ENCODE measurements at regions not wholly inside any gene's neighbourhood (a gene's known extent, or its start where the extent isn't known, plus 50 kb on each side); places are given as distances from the start of the nearest gene placed in this dataset.
A peak's percentile ranks its signal among the peaks of the same experiment; 100 is the strongest.

- ATAC-seq (no peak), DNase-seq (no peak)
- H3K27me3 Mint-ChIP-seq, result peaks cover 22 to 60% (median 46%) of the 10 kb centered on the region in 5 donors
- H3K36me3 Mint-ChIP-seq, result peaks cover 0 to 9% (median 2%) of the 10 kb centered on the region in 3 donors
- H3K4me3 Mint-ChIP-seq, result no peak overlapping the region
- no peak overlapping the region for H3K27ac Mint-ChIP-seq
- POLR2A ChIA-PET, result interaction anchor here (0.7 kb wide), 1 partner anchor 417 kb away, joined by 5 read pairs; the partner anchor contains the start of gene ESRRG
- H3K4me1 Mint-ChIP-seq, result peaks cover 0 to 18% (median 7%) of the 10 kb centered on the region in 4 donors
- H3K9me3 Mint-ChIP-seq, result peaks cover 0 to 24% (median 12%) of the 10 kb centered on the region in 9 donors
Observed at GRCh38 chr1:217140041-217140901, 417.0 kb upstream of the ESRRG start.

DNA sequence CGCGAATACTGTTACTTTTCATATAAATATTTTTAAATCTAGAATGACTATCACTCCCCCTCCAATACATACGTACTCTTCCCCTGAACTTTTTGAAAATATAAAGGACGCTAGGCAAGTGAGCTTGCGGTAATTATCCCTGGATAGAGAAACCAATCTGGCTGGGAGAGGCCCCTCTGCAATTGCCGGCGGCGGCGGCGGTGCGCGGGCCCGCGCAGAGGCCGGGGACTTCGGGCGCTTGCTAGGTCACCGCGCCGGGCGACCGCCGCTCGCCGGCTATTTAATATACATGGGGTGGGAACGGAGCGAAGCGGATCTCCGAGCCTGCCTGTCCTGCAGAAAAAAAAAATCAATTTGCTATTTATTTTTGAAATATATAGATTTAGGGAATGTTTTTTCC is 416.3 kb upstream of the ESRRG start:
- ATAC-seq (no peak), DNase-seq (no peak)
- H3K27me3 Mint-ChIP-seq, result peaks cover 26 to 67% (median 52%) of the 10 kb centered on the region in 5 donors
- H3K9me3 Mint-ChIP-seq, result peaks cover 0 to 23% (median 10%) of the 10 kb centered on the region in 9 donors
- peaks cover 0 to 9% (median 2%) of the 10 kb centered on the region in 3 donors for H3K36me3 Mint-ChIP-seq
- H3K4me3 Mint-ChIP-seq, result no peak overlapping the region
- peaks cover 0 to 22% (median 8%) of the 10 kb centered on the region in 4 donors for H3K4me1 Mint-ChIP-seq
- POLR2A ChIA-PET, result interaction anchor here (0.7 kb wide), 1 partner anchor 416 kb away, joined by 5 read pairs; the partner anchor contains the start of gene ESRRG
- no peak overlapping the region for H3K27ac Mint-ChIP-seq

- Mint-ChIP-seq H3K4me1 (peaks cover 0 to 22% (median 8%) of the 10 kb centered on the region in 4 donors), H3K4me3 (no peak overlapping the region), H3K27ac (no peak overlapping the region), H3K36me3 (peaks cover 0 to 9% (median 2%) of the 10 kb centered on the region in 3 donors), H3K9me3 (peaks cover 0 to 23% (median 9%) of the 10 kb centered on the region in 9 donors), H3K27me3 (peaks cover 27 to 73% (median 55%) of the 10 kb centered on the region in 5 donors)
- no peak for ATAC-seq
- POLR2A ChIA-PET, result no interaction called here
- no peak for DNase-seq
Observed at GRCh38 chr1:217138799-217139466, 415.7 kb upstream of the ESRRG start.

- DNase-seq, result no peak
- Mint-ChIP-seq H3K4me1 (peaks cover 0 to 22% (median 8%) of the 10 kb centered on the region in 4 donors), H3K27ac (no peak overlapping the region), H3K36me3 (peaks cover 2 to 9% (median 2%) of the 10 kb centered on the region in 3 donors), H3K9me3 (peaks cover 0 to 24% (median 10%) of the 10 kb centered on the region in 9 donors), H3K4me3 (no peak overlapping the region), H3K27me3 (peaks cover 31 to 80% (median 59%) of the 10 kb centered on the region in 5 donors)
- no peak for ATAC-seq
- POLR2A ChIA-PET, result no interaction called here
Observed at GRCh38 chr1:217138173-217138765, 415.0 kb upstream of the ESRRG start.

- Mint-ChIP-seq H3K4me3 (no peak overlapping the region), H3K27ac (no peak overlapping the region), H3K36me3 (peaks cover 2 to 9% (median 2%) of the 10 kb centered on the region in 3 donors), H3K27me3 (peaks cover 35 to 89% (median 62%) of the 10 kb centered on the region in 5 donors), H3K4me1 (peaks cover 0 to 22% (median 8%) of the 10 kb centered on the region in 4 donors), H3K9me3 (peaks cover 0 to 26% (median 10%) of the 10 kb centered on the region in 9 donors)
- ATAC-seq, result no peak
- POLR2A ChIA-PET, result no interaction called here
- DNase-seq, result no peak
Observed at GRCh38 chr1:217137210-217137881, 414.1 kb upstream of the ESRRG start.

DNA sequence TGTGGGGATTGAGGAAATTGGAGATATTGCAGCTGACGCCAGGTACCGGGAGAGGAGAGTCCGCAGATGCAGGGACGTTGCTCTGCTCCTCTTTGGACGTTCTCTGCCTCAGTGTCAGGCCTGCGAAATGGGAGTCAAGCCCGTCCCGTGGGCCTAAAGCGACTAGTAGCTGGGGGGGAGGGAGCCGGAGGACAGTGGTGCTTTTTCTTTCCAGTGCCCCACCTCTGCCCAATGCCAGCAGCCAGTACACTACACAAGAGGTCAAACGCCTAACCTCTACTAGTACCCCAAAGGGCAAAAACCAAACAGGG is 413.6 kb upstream of the ESRRG start:
- no peak for ATAC-seq
- Mint-ChIP-seq H3K36me3 (peaks cover 2 to 9% (median 2%) of the 10 kb centered on the region in 3 donors), H3K9me3 (peaks cover 0 to 26% (median 10%) of the 10 kb centered on the region in 9 donors), H3K4me3 (no peak overlapping the region), H3K4me1 (peaks cover 0 to 22% (median 8%) of the 10 kb centered on the region in 4 donors), H3K27me3 (peaks cover 36 to 94% (median 67%) of the 10 kb centered on the region in 5 donors), H3K27ac (no peak overlapping the region)
- DNase-seq, result no peak
- POLR2A ChIA-PET, result no interaction called here

DNA sequence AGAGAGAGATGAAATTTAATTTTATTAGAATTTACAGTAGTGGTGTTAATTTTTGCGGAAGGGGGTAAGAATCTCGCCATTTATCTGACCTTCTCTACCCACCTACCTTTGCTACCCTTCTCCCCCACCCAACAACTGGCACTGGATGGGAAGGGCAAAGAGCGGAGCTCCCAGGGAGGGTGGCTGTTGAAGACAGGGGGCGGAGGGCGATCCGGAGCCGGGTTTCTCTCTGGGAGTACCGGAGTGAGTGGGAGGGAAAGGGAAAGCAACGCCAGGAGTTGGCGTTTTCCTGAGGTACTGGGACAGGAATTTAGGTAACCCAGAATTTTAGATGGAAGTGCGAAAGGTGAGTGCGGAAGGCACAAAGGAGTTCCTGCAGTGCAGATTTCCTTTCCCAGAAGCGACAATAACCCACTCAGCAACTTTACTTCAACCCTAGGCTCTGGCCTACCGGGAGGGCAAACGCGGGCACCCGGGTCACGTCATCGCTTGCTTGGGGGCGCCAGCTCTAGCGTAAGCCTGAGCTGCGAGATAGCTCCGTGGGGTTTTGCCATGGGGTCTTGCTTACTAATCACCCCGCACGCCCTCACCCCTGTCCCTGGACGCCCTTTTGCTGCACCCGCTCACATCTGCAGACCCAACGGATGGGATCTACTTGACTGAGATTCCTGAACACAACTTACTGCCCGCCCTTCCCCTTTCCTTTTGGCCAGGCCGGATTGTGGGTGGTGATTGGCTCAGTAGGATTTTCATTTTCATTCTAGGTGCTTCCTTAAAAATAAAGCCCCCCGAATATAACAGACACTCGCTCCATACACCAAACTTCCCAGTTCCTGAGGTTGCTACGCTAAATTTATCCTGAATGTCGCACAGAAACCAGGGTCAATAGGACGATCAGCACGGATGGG is 413.0 kb upstream of the ESRRG start:
- ATAC-seq (no peak), DNase-seq (no peak)
- Mint-ChIP-seq H3K4me1 (peaks cover 0 to 22% (median 8%) of the 10 kb centered on the region in 4 donors), H3K4me3 (peak overlapping the region in 1 of 10 donors; percentile 23), H3K36me3 (peaks cover under 1 to 9% (median 2%) of the 10 kb centered on the region in 3 donors), H3K27ac (peak overlapping the region in 1 of 10 donors; percentile 27), H3K9me3 (peaks cover 0 to 27% (median 10%) of the 10 kb centered on the region in 9 donors), H3K27me3 (peaks cover 37 to 94% (median 64%) of the 10 kb centered on the region in 5 donors)
- POLR2A ChIA-PET, result no interaction called here

DNA sequence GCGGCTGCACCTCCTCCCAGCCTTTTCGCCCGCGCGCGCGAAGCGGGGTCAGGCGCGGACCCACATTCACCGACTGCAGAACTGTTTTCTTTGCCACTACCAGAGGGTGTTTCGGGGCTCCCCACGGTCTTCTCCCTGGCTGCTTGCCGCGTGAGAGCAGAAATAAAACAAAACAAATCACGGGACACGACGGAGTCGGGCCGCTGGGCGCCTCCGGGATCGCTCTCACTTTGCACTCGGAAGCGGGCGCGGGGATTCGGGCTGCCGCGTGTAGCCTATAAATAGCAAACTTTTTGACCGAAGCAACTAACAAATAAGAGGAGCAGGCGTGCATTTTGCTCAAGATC is 412.3 kb upstream of the ESRRG start:
- Mint-ChIP-seq H3K4me1 (peaks cover 0 to 22% (median 8%) of the 10 kb centered on the region in 4 donors), H3K36me3 (peaks cover 0 to 9% (median 2%) of the 10 kb centered on the region in 3 donors), H3K27ac (peak overlapping the region in 1 of 10 donors; percentile 27), H3K9me3 (peaks cover 0 to 29% (median 10%) of the 10 kb centered on the region in 9 donors), H3K4me3 (peak overlapping the region in 1 of 10 donors; percentile 23), H3K27me3 (peaks cover 34 to 88% (median 59%) of the 10 kb centered on the region in 5 donors)
- DNase-seq, result no peak
- POLR2A ChIA-PET, result no interaction called here
- no peak for ATAC-seq

DNA sequence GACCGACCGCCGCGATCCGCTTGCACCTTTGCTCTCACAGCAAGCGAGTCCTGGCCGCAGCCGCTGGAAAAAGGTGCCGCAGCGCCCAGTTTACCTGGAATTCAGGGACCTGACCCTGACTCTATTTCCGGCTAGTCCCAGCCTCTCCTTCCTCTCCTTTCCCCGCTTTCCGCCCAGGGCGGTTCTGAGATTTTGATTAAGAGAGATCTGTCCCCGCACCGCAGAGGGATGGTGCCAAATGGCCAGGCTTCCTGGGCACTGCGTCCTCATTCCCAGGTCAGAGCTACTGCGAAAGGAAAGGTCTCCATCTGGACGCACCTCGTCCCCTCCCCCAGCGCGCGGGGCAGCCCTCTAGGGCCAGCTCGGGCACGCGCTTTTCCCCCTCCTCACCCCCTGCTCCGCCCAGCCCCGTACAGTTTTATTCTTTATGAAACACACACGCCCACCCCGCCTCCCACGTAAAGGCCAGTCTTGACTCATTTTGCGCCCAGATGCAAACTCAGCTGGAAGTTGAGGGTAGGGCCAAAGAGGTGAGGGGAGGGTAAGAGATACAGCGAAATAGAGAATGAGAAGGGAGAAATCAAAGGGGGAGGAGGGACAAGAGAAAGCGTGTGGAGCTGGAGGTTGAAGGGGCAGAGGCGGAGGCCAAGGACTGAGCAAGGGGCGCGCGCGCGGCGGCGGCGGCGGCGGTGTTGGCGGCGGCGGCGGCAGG is 411.8 kb upstream of the ESRRG start:
- Mint-ChIP-seq H3K9me3 (peaks cover 0 to 29% (median 10%) of the 10 kb centered on the region in 9 donors), H3K27me3 (peaks cover 34 to 84% (median 57%) of the 10 kb centered on the region in 5 donors), H3K27ac (no peak overlapping the region), H3K4me3 (peak overlapping the region in 2 of 10 donors; percentile 5 to 19), H3K36me3 (peaks cover 0 to 9% (median 2%) of the 10 kb centered on the region in 3 donors), H3K4me1 (peaks cover 0 to 22% (median 8%) of the 10 kb centered on the region in 4 donors)
- POLR2A ChIA-PET, result no interaction called here
- ATAC-seq (no peak), DNase-seq (no peak)

- POLR2A ChIA-PET, result no interaction called here
- ATAC-seq (no peak), DNase-seq (no peak)
- H3K4me1 Mint-ChIP-seq, result peaks cover 0 to 20% (median 8%) of the 10 kb centered on the region in 4 donors
- peaks cover 0 to 30% (median 10%) of the 10 kb centered on the region in 9 donors for H3K9me3 Mint-ChIP-seq
- peaks cover 37 to 80% (median 54%) of the 10 kb centered on the region in 5 donors for H3K27me3 Mint-ChIP-seq
- no peak overlapping the region for H3K27ac Mint-ChIP-seq
- H3K4me3 Mint-ChIP-seq, result no peak overlapping the region
- peaks cover 0 to 9% (median 2%) of the 10 kb centered on the region in 3 donors for H3K36me3 Mint-ChIP-seq
Observed at GRCh38 chr1:217133958-217134856, 411.0 kb upstream of the ESRRG start.

Data from naive thymus-derived CD8-positive, alpha-beta T cell (primary cell).